H1 (cell line): ENCODE measurements at regions not wholly inside any gene's neighbourhood (a gene's known extent, or its start where the extent isn't known, plus 50 kb on each side); places are given as distances from the start of the nearest gene placed in this dataset.
A peak's percentile ranks its signal among the peaks of the same experiment; 100 is the strongest.

Experiments
- CTCF ChIA-PET: fragments of 300-600 bp; sonication (Branson Sonifier 250); formaldehyde crosslinking; loops from one replicate; lab custom pipeline; 2021; ENCODE audit not compliant: partially characterized antibody; lab: Charles Lee
- POLR2A ChIA-PET: fragments of 300-600 bp; sonication (Branson Sonifier 250); formaldehyde crosslinking; loops from one replicate; lab custom pipeline; 2021; ENCODE audit warnings: inconsistent platforms; ENCODE audit not compliant: partially characterized antibody; lab: Charles Lee
- DNase-seq, 2 experiments: peaks; one replicate each; pipeline versions ENCODE4 v3.0.0 to v3.0.0-alpha.2; 2010 to 2022; ENCODE audit warnings: low spot score in 2 of 2, low read depth in 1 of 2, mixed read lengths in 1 of 2
- FAIRE-seq: peaks from 2 replicates; lab custom pipeline; 2011; peaks lifted over from hg19 to GRCh38; lab: Jason Lieb, UNC
- H2AFZ ChIP-seq: 2 replicates; pipeline ENCODE4 v1.8.1; 2012; ENCODE audit warnings: low read length, inconsistent platforms
- H2AK5ac ChIP-seq: 2 replicates; pipeline ENCODE4 v1.6.1; 2013; ENCODE audit warnings: low read depth, low read length
- H2BK120ac ChIP-seq: replicated peaks from 2 replicates; pipeline ENCODE3; 2013; ENCODE audit warnings: low read depth, low read length, inconsistent platforms
- H2BK12ac ChIP-seq: 2 replicates; pipeline ENCODE4 v1.6.1; 2013; ENCODE audit warnings: low read depth, low read length
- H2BK15ac ChIP-seq: 2 replicates; pipeline ENCODE4 v1.6.1; 2013; ENCODE audit warnings: low read length
- H2BK20ac ChIP-seq: 2 replicates; pipeline ENCODE4 v1.6.1; 2013; ENCODE audit warnings: low read length
- H2BK5ac ChIP-seq: 2 replicates; pipeline ENCODE4 v1.6.1; 2013; ENCODE audit warnings: low read depth, low read length
- H3K14ac ChIP-seq: 2 replicates; pipeline ENCODE4 v1.6.1; 2013; ENCODE audit warnings: inconsistent platforms; ENCODE audit not compliant: insufficient read length
- H3K18ac ChIP-seq: 2 replicates; pipeline ENCODE4 v1.6.1; 2013; ENCODE audit warnings: low read length; ENCODE audit errors: extremely low read depth
- H3K23ac ChIP-seq: 2 replicates; pipeline ENCODE4 v1.6.1; 2013; ENCODE audit warnings: inconsistent platforms; ENCODE audit not compliant: insufficient read length
- H3K23me2 ChIP-seq: 2 replicates; pipeline ENCODE4 v1.6.1; 2013; ENCODE audit warnings: low read depth, low read length
- H3K27ac ChIP-seq: 2 replicates; pipeline ENCODE4 v1.6.1; 2011; ENCODE audit warnings: low read depth, low read length, inconsistent platforms
- H3K27me3 ChIP-seq, 4 experiments: replicated peaks in 1 of 4; 1 replicate in 1 of 4; 2 replicates in 3 of 4; pipeline versions ENCODE4 v1.6.1 to v1.8.1; 2011 to 2013; ENCODE audit warnings: low read length in 3 of 4, mild to moderate bottlenecking in 3 of 4, inconsistent platforms in 2 of 4, mixed read lengths in 2 of 4, moderate library complexity in 1 of 4; ENCODE audit not compliant: control insufficient read depth in 3 of 4, insufficient read depth in 3 of 4; ENCODE audit errors: extremely low read depth in 1 of 4
- H3K36me3 ChIP-seq, 4 experiments: 2 replicates each; pipeline versions ENCODE4 v1.6.1 to v1.8.1; 2011 to 2013; ENCODE audit warnings: mild to moderate bottlenecking in 4 of 4, low read length in 3 of 4, moderate library complexity in 2 of 4, control low read depth in 1 of 4, inconsistent platforms in 1 of 4; ENCODE audit not compliant: insufficient read depth in 4 of 4, control insufficient read depth in 2 of 4
- H3K4ac ChIP-seq: replicated peaks from 2 replicates; pipeline ENCODE3; 2013; ENCODE audit warnings: low read length, low read depth, mixed read lengths, inconsistent platforms; ENCODE audit not compliant: insufficient read length
- H3K4me1 ChIP-seq, 4 experiments: replicated peaks in 1 of 4; 1 replicate in 1 of 4; 2 replicates in 3 of 4; pipeline versions ENCODE4 v1.6.1 to v1.8.1; 2011 to 2013; ENCODE audit warnings: low read length in 3 of 4, inconsistent platforms in 2 of 4, mixed read lengths in 1 of 4; ENCODE audit not compliant: insufficient read depth in 4 of 4, control insufficient read depth in 3 of 4
- H3K4me2 ChIP-seq, 2 experiments: 2 replicates each; pipeline versions ENCODE4 v1.6.1 to v1.8.1; 2011 to 2013; ENCODE audit warnings: low read depth in 2 of 2, low read length in 2 of 2, control low read depth in 1 of 2, inconsistent platforms in 1 of 2, mild to moderate bottlenecking in 1 of 2; ENCODE audit not compliant: insufficient read depth in 1 of 2
- H3K4me3 ChIP-seq, 4 experiments: fragments of 200-600, 300-600 bp in 1 of 4; sonication (generic), shearing (Covaris generic), sonication (Bioruptor Twin) in 1 of 4; 2 replicates each; pipeline versions ENCODE4 v1.5.1 to v1.8.1; 2011 to 2016; ENCODE audit warnings: low read length in 4 of 4, low read depth in 3 of 4, control low read depth in 2 of 4, inconsistent platforms in 2 of 4, mild to moderate bottlenecking in 2 of 4, mixed read lengths in 1 of 4, moderate library complexity in 1 of 4; ENCODE audit not compliant: insufficient read depth in 2 of 4; ENCODE audit errors: extremely low read depth in 1 of 4
- H3K56ac ChIP-seq: replicated peaks from 2 replicates; pipeline ENCODE3; 2013; ENCODE audit warnings: low read depth, mild to moderate bottlenecking, mixed read lengths, low read length, inconsistent platforms; ENCODE audit not compliant: insufficient read length
- H3K79me1 ChIP-seq: 2 replicates; pipeline ENCODE4 v1.6.1; 2013; ENCODE audit warnings: low read depth, low read length, control low read depth
- H3K79me2 ChIP-seq, 2 experiments: 2 replicates each; pipeline versions ENCODE4 v1.6.1 to v1.8.1; 2012 to 2013; ENCODE audit warnings: low read length in 2 of 2, mild to moderate bottlenecking in 2 of 2, inconsistent platforms in 1 of 2; ENCODE audit not compliant: insufficient read depth in 2 of 2, control insufficient read depth in 1 of 2
- H3K9ac ChIP-seq, 4 experiments: replicated peaks in 1 of 4; 1 replicate in 1 of 4; 2 replicates in 3 of 4; pipeline versions ENCODE4 v1.6.1 to v1.8.1; 2011 to 2013; ENCODE audit warnings: low read depth in 3 of 4, low read length in 3 of 4, control low read depth in 2 of 4, mild to moderate bottlenecking in 2 of 4, moderate library complexity in 2 of 4, inconsistent platforms in 1 of 4; ENCODE audit errors: extremely low read depth in 1 of 4
- H3K9me3 ChIP-seq, 2 experiments: 2 replicates each; pipeline versions ENCODE4 v1.6.1 to v1.8.1; 2012 to 2013; ENCODE audit warnings: mild to moderate bottlenecking in 2 of 2, moderate library complexity in 2 of 2, control low read depth in 1 of 2, inconsistent platforms in 1 of 2, low read depth in 1 of 2, low read length in 1 of 2, mixed read lengths in 1 of 2; ENCODE audit not compliant: insufficient read depth in 2 of 2
- H4K20me1 ChIP-seq, 2 experiments: replicated peaks in 1 of 2; 2 replicates each; pipeline versions ENCODE3 to v1.8.1; 2011 to 2013; ENCODE audit warnings: inconsistent platforms in 2 of 2, low read length in 2 of 2, mild to moderate bottlenecking in 1 of 2; ENCODE audit not compliant: insufficient read depth in 2 of 2, control insufficient read depth in 1 of 2
- H4K5ac ChIP-seq: 2 replicates; pipeline ENCODE4 v1.6.1; 2013; ENCODE audit warnings: low read length, low read depth, mixed read lengths, inconsistent platforms; ENCODE audit not compliant: insufficient read length
- H4K8ac ChIP-seq: 2 replicates; pipeline ENCODE4 v1.8.0; 2013; ENCODE audit warnings: mild to moderate bottlenecking, moderate library complexity, low read length, inconsistent platforms; ENCODE audit not compliant: insufficient read depth; ENCODE audit errors: extremely low read depth
- H4K91ac ChIP-seq: replicated peaks from 2 replicates; pipeline ENCODE3; 2013; ENCODE audit warnings: low read length, mixed read lengths, inconsistent platforms; ENCODE audit not compliant: insufficient read length
- ATF2 ChIP-seq: IDR thresholded peaks from 2 replicates; pipeline ENCODE4 v1.6.1; 2012; ENCODE audit warnings: low read length, inconsistent platforms
- BRCA1 ChIP-seq: IDR thresholded peaks from 2 replicates; pipeline ENCODE4 v1.6.1; 2012; ENCODE audit warnings: low read depth, low read length, improper control_type of control experiment
- CBX8 ChIP-seq: fragments of 300-800, 300-1000 bp; sonication (generic); IDR thresholded peaks from 2 replicates; pipeline ENCODE4 v1.7.1; 2016; ENCODE audit warnings: low read depth, low read length, borderline replicate concordance
- JUND ChIP-seq: IDR thresholded peaks from 2 replicates; pipeline ENCODE4 v1.6.1; 2011; ENCODE audit warnings: mild to moderate bottlenecking, improper control_type of control experiment, low read length
- MAFK ChIP-seq: IDR thresholded peaks from 2 replicates; pipeline ENCODE4 v1.6.1; 2012; ENCODE audit warnings: low read depth, mild to moderate bottlenecking, improper control_type of control experiment, low read length
- NRF1 ChIP-seq: IDR thresholded peaks from 2 replicates; pipeline ENCODE4 v1.6.1; 2011; ENCODE audit warnings: mild to moderate bottlenecking, low read depth, low read length, improper control_type of control experiment
- PHF8 ChIP-seq: fragments of 200-600 bp; sonication (generic); conservative IDR thresholded peaks from 2 replicates; pipeline ENCODE4 v1.7.1; 2012; ENCODE audit warnings: low read depth, mild to moderate bottlenecking, inconsistent platforms, low read length, moderate library complexity
- POLR2AphosphoS5 ChIP-seq: IDR thresholded peaks from 2 replicates; pipeline ENCODE4 v1.6.1; 2011; ENCODE audit warnings: low read depth, low read length
- SAP30 ChIP-seq: fragments of 300-600 bp; sonication (generic); IDR thresholded peaks from 2 replicates; pipeline ENCODE4 v1.7.1; 2012; ENCODE audit warnings: low read length, moderate library complexity, mild to moderate bottlenecking, inconsistent platforms; ENCODE audit not compliant: insufficient read depth, insufficient replicate concordance
- SIN3A ChIP-seq, 2 experiments: IDR thresholded peaks in 1 of 2; conservative IDR thresholded peaks in 1 of 2; 2 replicates each; pipeline ENCODE4 v1.6.1; 2011 to 2012; ENCODE audit warnings: low read length in 2 of 2, improper control_type of control experiment in 1 of 2, low read depth in 1 of 2, mild to moderate bottlenecking in 1 of 2
- SP4 ChIP-seq: IDR thresholded peaks from 2 replicates; pipeline ENCODE4 v1.6.1; 2012; ENCODE audit warnings: low read length, inconsistent platforms
- TBP ChIP-seq: IDR thresholded peaks from 2 replicates; pipeline ENCODE4 v1.6.1; 2011; ENCODE audit warnings: low read depth, low read length, improper control_type of control experiment
- YY1 ChIP-seq: IDR thresholded peaks from 2 replicates; pipeline ENCODE4 v1.6.1; 2011; ENCODE audit warnings: low read depth, mild to moderate bottlenecking, low read length
- WGBS, 2 experiments: shearing (Covaris generic) in 1 of 2; methylation state at CpG; one replicate each; pipeline versions ENCODE4 v1.1.6 to v1.1.7; 2013 to 2015; ENCODE audit warnings: low lambda C conversion rate in 2 of 2, mixed read lengths in 2 of 2, inconsistent platforms in 1 of 2, low coverage in 1 of 2, missing lambda C conversion rate in 1 of 2; ENCODE audit not compliant: insufficient replicate concordance in 2 of 2, insufficient coverage in 1 of 2, insufficient read length in 1 of 2; ENCODE audit errors: extremely low coverage in 1 of 2, missing lambda C conversion rate in 1 of 2; 5-methylcytosine and 5-hydroxymethylcytosine counted together
- TF ChIP-seq, protein P1 (sequence below): IDR thresholded peaks from 2 replicates; pipeline ENCODE4 v1.6.1; 2012; ENCODE audit warnings: inconsistent platforms

- no peak overlapping the region for H3K14ac ChIP-seq
- H2BK20ac ChIP-seq: no peak overlapping the region
- H3K23ac ChIP-seq: no peak overlapping the region
- H4K8ac ChIP-seq: no peak overlapping the region
- no peak overlapping the region for H3K4me3 ChIP-seq
- no peak overlapping the region for H3K4ac ChIP-seq
- no peak overlapping the region for H2BK120ac ChIP-seq
- H3K36me3 ChIP-seq: no peaks in the 10 kb centered on the region
- H3K9ac ChIP-seq: no peak overlapping the region
- no peaks in the 10 kb centered on the region for H3K79me1 ChIP-seq
- no peak overlapping the region for H3K18ac ChIP-seq
- H4K20me1 ChIP-seq: no peaks in the 10 kb centered on the region
- peak overlapping the region; percentile 24; the same call in 1 of the 2 replicates for H2AFZ ChIP-seq
- H3K23me2 ChIP-seq: no peaks in the 10 kb centered on the region
- H3K79me2 ChIP-seq: no peaks in the 10 kb centered on the region
- WGBS, 2 experiments: 80% methylated on average over 1 of the region's 1 CpG; no CpG with 5 or more reads in 1 of the 2 experiments
- no peak for DNase-seq
- H3K56ac ChIP-seq: no peak overlapping the region
- ChIA-PET CTCF (no interaction called here), POLR2A (no interaction called here)
- no peak overlapping the region for H2BK12ac ChIP-seq
- H3K27me3 ChIP-seq: peaks cover 0 to 1% (median 0%) of the 10 kb centered on the region in 4 experiments; a peak in 1 of 7 replicates
- no peak overlapping the region for H3K4me2 ChIP-seq
- H2AK5ac ChIP-seq: no peak overlapping the region
- FAIRE-seq: no peak
- no peaks in the 10 kb centered on the region for H3K9me3 ChIP-seq
- H2BK5ac ChIP-seq: no peak overlapping the region
- no peak overlapping the region for H2BK15ac ChIP-seq
- TF ChIP-seq SAP30: no peak
- TF ChIP-seq PHF8: no peak
- TF ChIP-seq POLR2AphosphoS5: no peak
- no peak for TF ChIP-seq NRF1
- TF ChIP-seq TBP: no peak
- TF ChIP-seq, protein P1, sequence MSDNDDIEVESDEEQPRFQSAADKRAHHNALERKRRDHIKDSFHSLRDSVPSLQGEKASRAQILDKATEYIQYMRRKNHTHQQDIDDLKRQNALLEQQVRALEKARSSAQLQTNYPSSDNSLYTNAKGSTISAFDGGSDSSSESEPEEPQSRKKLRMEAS: no peak
- TF ChIP-seq BRCA1: no peak
- no peak for TF ChIP-seq YY1
- TF ChIP-seq ATF2: no peak
- TF ChIP-seq SP4: no peak
- TF ChIP-seq SIN3A (conservative IDR thresholded peaks at IDR 0.05 in 1 of 2, IDR thresholded peaks at IDR 0.05 in 1 of 2; ENCODE audit: low read depth in 1 of 2, low read length in 2 of 2): no peak
- no peak for TF ChIP-seq JUND
- no peak for TF ChIP-seq CBX8
- no peak for TF ChIP-seq MAFK
- H4K5ac ChIP-seq: no peak overlapping the region
- no peak overlapping the region for H4K91ac ChIP-seq
- no peaks in the 10 kb centered on the region for H3K4me1 ChIP-seq
- no peak overlapping the region for H3K27ac ChIP-seq
These were observed 148.9 kb upstream of the SLC13A1 start for GRCh38 chr7:123348690-123349089.
